ENCODE measurements at regions not wholly inside any gene's neighbourhood (a gene's known extent, or its start where the extent isn't known, plus 50 kb on each side); places are given as distances from the start of the nearest gene placed in this dataset.
"Not testable (repeated sequence)": the region's sequence is repeated elsewhere in the genome, so short reads cannot be mapped to it uniquely, and the experiment has no call there.

GRCh38 chr12:23133471-23133870 lies 508.5 kb downstream of the ETNK1 start:
- Mint-ChIP-seq H3K4me1 (ENCODE audit: low read depth, unreplicated experiment) (no peaks in the 10 kb centered on the region), H3K27me3 (ENCODE audit: unreplicated experiment) (no peaks in the 10 kb centered on the region), H3K9me3 (ENCODE audit: low read depth, unreplicated experiment) (no peaks in the 10 kb centered on the region), H3K4me3 (ENCODE audit: low read depth, unreplicated experiment) (no peak overlapping the region), H3K27ac (ENCODE audit: unreplicated experiment) (no peak overlapping the region), H3K36me3 (ENCODE audit: insufficient read depth, unreplicated experiment) (no peaks in the 10 kb centered on the region)
- TF ChIP-seq, protein P1, sequence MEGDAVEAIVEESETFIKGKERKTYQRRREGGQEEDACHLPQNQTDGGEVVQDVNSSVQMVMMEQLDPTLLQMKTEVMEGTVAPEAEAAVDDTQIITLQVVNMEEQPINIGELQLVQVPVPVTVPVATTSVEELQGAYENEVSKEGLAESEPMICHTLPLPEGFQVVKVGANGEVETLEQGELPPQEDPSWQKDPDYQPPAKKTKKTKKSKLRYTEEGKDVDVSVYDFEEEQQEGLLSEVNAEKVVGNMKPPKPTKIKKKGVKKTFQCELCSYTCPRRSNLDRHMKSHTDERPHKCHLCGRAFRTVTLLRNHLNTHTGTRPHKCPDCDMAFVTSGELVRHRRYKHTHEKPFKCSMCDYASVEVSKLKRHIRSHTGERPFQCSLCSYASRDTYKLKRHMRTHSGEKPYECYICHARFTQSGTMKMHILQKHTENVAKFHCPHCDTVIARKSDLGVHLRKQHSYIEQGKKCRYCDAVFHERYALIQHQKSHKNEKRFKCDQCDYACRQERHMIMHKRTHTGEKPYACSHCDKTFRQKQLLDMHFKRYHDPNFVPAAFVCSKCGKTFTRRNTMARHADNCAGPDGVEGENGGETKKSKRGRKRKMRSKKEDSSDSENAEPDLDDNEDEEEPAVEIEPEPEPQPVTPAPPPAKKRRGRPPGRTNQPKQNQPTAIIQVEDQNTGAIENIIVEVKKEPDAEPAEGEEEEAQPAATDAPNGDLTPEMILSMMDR (IDR thresholded peaks at IDR 0.05; ENCODE audit: unreplicated experiment): no peak
- CTCF ChIA-PET: no interaction called here
- BruUV-seq (replicated peaks): no TSS peak
- DNase-seq: no peak
- intact Hi-C loops (cut with micrococcal nuclease; ENCODE audit: unreplicated experiment): no loop called here

DNA sequence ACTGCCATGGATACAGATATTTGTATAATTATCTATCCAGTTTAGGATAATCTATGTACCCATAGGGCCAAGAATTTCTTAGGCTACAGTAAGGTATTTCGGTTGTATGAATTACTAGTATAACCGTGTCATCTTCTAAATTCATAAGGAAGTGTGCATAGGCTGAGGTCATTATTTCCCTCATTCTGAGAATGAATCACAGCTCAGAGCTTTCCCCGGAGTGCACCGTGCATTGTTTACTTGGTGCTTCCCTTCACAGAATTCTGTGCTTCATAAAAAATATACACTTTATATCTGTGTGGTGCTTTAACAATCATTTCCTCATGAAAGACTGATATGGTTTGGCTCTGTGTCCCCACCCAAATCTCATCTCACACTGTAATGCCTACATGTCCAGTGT lies 514.1 kb downstream of the ETNK1 start:
- no peaks in the 10 kb centered on the region for H3K36me3 Mint-ChIP-seq (ENCODE audit: insufficient read depth, unreplicated experiment)

GRCh38 chr12:23140710-23141109 lies 515.7 kb downstream of the ETNK1 start:
- Mint-ChIP-seq H3K27ac (ENCODE audit: unreplicated experiment) (no peak overlapping the region), H3K36me3 (ENCODE audit: insufficient read depth, unreplicated experiment) (no peaks in the 10 kb centered on the region), H3K4me3 (ENCODE audit: low read depth, unreplicated experiment) (no peak overlapping the region), H3K27me3 (ENCODE audit: unreplicated experiment) (no peaks in the 10 kb centered on the region), H3K4me1 (ENCODE audit: low read depth, unreplicated experiment) (no peaks in the 10 kb centered on the region), H3K9me3 (ENCODE audit: low read depth, unreplicated experiment) (peaks cover 12% of the 10 kb centered on the region)
- no peak for DNase-seq
- TF ChIP-seq, protein P1 (IDR thresholded peaks at IDR 0.05; ENCODE audit: unreplicated experiment): no peak
- no TSS peak for BruUV-seq (replicated peaks)
- intact Hi-C loops (cut with micrococcal nuclease; ENCODE audit: unreplicated experiment): no loop called here
- CTCF ChIA-PET: no interaction called here

More for the DNA sequence above, 514.1 kb downstream of the ETNK1 start:
- no peak for DNase-seq
- CTCF ChIA-PET: no interaction called here
- BruUV-seq (replicated peaks): no TSS peak
- Mint-ChIP-seq H3K27ac (ENCODE audit: unreplicated experiment) (no peak overlapping the region), H3K27me3 (ENCODE audit: unreplicated experiment) (no peaks in the 10 kb centered on the region), H3K4me3 (ENCODE audit: low read depth, unreplicated experiment) (no peak overlapping the region), H3K9me3 (ENCODE audit: low read depth, unreplicated experiment) (peaks cover 2% of the 10 kb centered on the region), H3K4me1 (ENCODE audit: low read depth, unreplicated experiment) (no peaks in the 10 kb centered on the region)
- TF ChIP-seq, protein P1 (IDR thresholded peaks at IDR 0.05; ENCODE audit: unreplicated experiment): no peak
- intact Hi-C loops (cut with micrococcal nuclease; ENCODE audit: unreplicated experiment): no loop called here

DNA sequence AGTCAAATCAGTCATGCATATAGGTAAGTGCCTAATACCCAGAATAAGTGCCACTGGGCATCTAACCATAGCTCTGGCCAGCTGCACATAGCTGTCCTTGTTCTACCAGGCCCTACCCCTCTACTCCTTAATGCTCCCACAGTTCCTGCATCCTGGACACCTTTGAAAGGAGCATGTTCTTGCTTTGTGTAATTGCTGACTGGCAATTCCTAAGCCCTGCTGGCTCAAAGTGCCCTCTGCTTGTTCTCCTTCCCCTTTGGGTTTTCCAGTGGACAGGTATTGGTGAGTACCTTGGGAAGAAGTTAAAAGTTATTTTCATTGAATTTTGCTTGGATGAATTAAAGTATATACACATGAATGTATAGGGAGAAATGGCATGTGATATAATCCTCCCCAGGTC lies 516.4 kb downstream of the ETNK1 start:
- Mint-ChIP-seq H3K27me3 (ENCODE audit: unreplicated experiment) (no peaks in the 10 kb centered on the region), H3K36me3 (ENCODE audit: insufficient read depth, unreplicated experiment) (no peaks in the 10 kb centered on the region), H3K4me1 (ENCODE audit: low read depth, unreplicated experiment) (no peaks in the 10 kb centered on the region), H3K27ac (ENCODE audit: unreplicated experiment) (no peak overlapping the region), H3K4me3 (ENCODE audit: low read depth, unreplicated experiment) (no peak overlapping the region), H3K9me3 (ENCODE audit: low read depth, unreplicated experiment) (peaks cover 12% of the 10 kb centered on the region)
- intact Hi-C loops (cut with micrococcal nuclease; ENCODE audit: unreplicated experiment): no loop called here
- TF ChIP-seq, protein P1 (IDR thresholded peaks at IDR 0.05; ENCODE audit: unreplicated experiment): no peak
- CTCF ChIA-PET: no interaction called here
- BruUV-seq (replicated peaks): no TSS peak
- DNase-seq: no peak

GRCh38 chr12:23146070-23146469 lies 521.1 kb downstream of the ETNK1 start:
- H3K36me3 Mint-ChIP-seq (ENCODE audit: insufficient read depth, unreplicated experiment); DNase-seq; H3K4me3 Mint-ChIP-seq (ENCODE audit: low read depth, unreplicated experiment); BruUV-seq (replicated peaks); CTCF ChIA-PET; H3K27ac Mint-ChIP-seq (ENCODE audit: unreplicated experiment); intact Hi-C loops (cut with micrococcal nuclease; ENCODE audit: unreplicated experiment); H3K27me3 Mint-ChIP-seq (ENCODE audit: unreplicated experiment); H3K4me1 Mint-ChIP-seq (ENCODE audit: low read depth, unreplicated experiment): not testable (repeated sequence)
- H3K9me3 Mint-ChIP-seq (ENCODE audit: low read depth, unreplicated experiment): peaks cover 14% of the 10 kb centered on the region

Data from Calu3 (cell line).